ENCODE measurements at regions not wholly inside any gene's neighbourhood (a gene's known extent, or its start where the extent isn't known, plus 50 kb on each side); places are given as distances from the start of the nearest gene placed in this dataset.

DNA sequence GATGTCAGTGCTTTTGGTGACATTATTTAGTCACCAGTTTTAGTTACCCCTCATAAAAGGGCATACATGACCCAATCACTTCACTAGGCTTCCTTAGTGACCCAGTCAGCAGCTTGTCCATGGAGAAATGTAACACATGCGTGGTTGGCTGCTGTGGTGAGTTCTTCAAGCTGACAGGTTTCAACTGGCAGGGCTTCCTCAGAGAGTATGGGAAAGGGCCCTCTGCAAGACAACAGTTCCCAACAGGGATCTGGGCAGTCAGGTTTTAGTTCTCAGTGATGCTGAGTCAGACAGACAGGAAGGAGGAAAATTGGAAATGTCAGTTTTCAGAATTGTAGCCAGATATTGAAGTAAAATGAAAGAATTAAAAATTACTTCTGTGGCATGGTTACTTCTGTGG lies 282.5 kb downstream of the TBL1XR1 start:
- TF ChIP-seq, protein P1, sequence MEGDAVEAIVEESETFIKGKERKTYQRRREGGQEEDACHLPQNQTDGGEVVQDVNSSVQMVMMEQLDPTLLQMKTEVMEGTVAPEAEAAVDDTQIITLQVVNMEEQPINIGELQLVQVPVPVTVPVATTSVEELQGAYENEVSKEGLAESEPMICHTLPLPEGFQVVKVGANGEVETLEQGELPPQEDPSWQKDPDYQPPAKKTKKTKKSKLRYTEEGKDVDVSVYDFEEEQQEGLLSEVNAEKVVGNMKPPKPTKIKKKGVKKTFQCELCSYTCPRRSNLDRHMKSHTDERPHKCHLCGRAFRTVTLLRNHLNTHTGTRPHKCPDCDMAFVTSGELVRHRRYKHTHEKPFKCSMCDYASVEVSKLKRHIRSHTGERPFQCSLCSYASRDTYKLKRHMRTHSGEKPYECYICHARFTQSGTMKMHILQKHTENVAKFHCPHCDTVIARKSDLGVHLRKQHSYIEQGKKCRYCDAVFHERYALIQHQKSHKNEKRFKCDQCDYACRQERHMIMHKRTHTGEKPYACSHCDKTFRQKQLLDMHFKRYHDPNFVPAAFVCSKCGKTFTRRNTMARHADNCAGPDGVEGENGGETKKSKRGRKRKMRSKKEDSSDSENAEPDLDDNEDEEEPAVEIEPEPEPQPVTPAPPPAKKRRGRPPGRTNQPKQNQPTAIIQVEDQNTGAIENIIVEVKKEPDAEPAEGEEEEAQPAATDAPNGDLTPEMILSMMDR (conservative IDR thresholded peaks at IDR 0.05; ENCODE audit: low read depth, low read length), result no peak
- TF ChIP-seq EZH2 (IDR thresholded peaks at IDR 0.05; ENCODE audit: borderline replicate concordance, low read depth, low read length, poor library complexity, severe bottlenecking), result no peak
